Prostate gland (tissue), 2 donors: ENCODE measurements at regions not wholly inside any gene's neighbourhood (a gene's known extent, or its start where the extent isn't known, plus 50 kb on each side); places are given as distances from the start of the nearest gene placed in this dataset.

ENCODE experiments used
- POLR2A ChIP-seq: fragments of 450-650 bp; IDR thresholded peaks from one replicate; pipeline ENCODE4 v1.6.1; 2016; ENCODE audit warnings: antibody characterized with exemption, mild to moderate bottlenecking
- POLR2AphosphoS5 ChIP-seq: sonication (generic); formaldehyde crosslinking; IDR thresholded peaks from one replicate; pipeline ENCODE4 v1.6.1; 2017; ENCODE audit warnings: antibody characterized with exemption
- TF ChIP-seq, protein P1 (sequence below), 4 experiments: fragments of 200-600 bp in 2 of 4; fragments of 450-650 bp in 2 of 4; sonication (generic) in 2 of 4; IDR thresholded peaks; 1 replicate in 3 of 4; 2 replicates in 1 of 4; pipeline ENCODE4 v1.5.1; 2016 to 2019; ENCODE audit warnings: antibody characterized with exemption in 4 of 4, mild to moderate bottlenecking in 2 of 4, moderate library complexity in 2 of 4

DNA sequence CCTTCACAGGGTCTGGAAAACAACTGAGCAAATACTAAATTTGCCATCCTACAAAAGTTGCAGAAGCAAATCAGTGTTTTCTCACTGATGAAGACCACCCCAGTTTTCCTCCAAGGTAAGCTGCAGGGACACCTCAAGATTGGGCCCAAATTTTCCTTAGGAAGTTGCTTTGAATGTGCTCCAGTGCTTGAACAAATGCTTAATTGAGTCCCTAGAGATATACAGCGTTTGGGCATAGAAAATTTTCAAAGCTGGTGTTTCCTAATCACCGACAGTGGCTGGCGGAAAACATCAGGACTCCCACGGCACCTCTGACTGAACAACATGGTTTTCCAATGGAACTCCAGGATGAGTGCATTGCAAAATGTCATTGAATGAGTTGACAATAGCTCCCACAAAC lies 92.5 kb upstream of the HMGA2 start:
- TF ChIP-seq, protein P1, sequence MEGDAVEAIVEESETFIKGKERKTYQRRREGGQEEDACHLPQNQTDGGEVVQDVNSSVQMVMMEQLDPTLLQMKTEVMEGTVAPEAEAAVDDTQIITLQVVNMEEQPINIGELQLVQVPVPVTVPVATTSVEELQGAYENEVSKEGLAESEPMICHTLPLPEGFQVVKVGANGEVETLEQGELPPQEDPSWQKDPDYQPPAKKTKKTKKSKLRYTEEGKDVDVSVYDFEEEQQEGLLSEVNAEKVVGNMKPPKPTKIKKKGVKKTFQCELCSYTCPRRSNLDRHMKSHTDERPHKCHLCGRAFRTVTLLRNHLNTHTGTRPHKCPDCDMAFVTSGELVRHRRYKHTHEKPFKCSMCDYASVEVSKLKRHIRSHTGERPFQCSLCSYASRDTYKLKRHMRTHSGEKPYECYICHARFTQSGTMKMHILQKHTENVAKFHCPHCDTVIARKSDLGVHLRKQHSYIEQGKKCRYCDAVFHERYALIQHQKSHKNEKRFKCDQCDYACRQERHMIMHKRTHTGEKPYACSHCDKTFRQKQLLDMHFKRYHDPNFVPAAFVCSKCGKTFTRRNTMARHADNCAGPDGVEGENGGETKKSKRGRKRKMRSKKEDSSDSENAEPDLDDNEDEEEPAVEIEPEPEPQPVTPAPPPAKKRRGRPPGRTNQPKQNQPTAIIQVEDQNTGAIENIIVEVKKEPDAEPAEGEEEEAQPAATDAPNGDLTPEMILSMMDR (IDR thresholded peaks at IDR 0.05) = no peak
- no peak for TF ChIP-seq POLR2AphosphoS5
- no peak for TF ChIP-seq POLR2A
